MCF 10A (cell line): ENCODE measurements at regions not wholly inside any gene's neighbourhood (a gene's known extent, or its start where the extent isn't known, plus 50 kb on each side); places are given as distances from the start of the nearest gene placed in this dataset.

ENCODE experiments used
- BruUV-seq: library from RNA; stranded (reverse); fragments of 400-500 nt; replicated peaks from 2 replicates; lab custom pipeline; 2021; lab: Mats Ljungman, UMichigan
- CTCF ChIA-PET: fragments of 300-600 bp; sonication (Branson Sonifier 250); formaldehyde crosslinking; extraction: SDS; loops from one replicate; lab custom pipeline; 2021; ENCODE audit warnings: antibody characterized with exemption, inconsistent platforms; lab: Yijun Ruan, JAX
- POLR2A ChIA-PET: fragments of 300-600, 350-650 bp; sonication (Branson Sonifier 250); formaldehyde crosslinking; extraction: SDS; loops from one replicate; lab custom pipeline; 2020; ENCODE audit warnings: antibody characterized with exemption, inconsistent platforms; lab: Yijun Ruan, JAX
- DNase-seq: peaks from one replicate; pipeline ENCODE4 v3.0.0-alpha.2; 2018; ENCODE audit not compliant: unreplicated experiment
- H3K27ac Mint-ChIP-seq: one replicate; pipeline ENCODE4 v1.8.0; 2022; ENCODE audit warnings: mild to moderate bottlenecking, low read depth, mixed read lengths; ENCODE audit not compliant: unreplicated experiment
- H3K27me3 Mint-ChIP-seq: one replicate; pipeline ENCODE4 v1.8.0; 2022; ENCODE audit warnings: mixed read lengths; ENCODE audit not compliant: insufficient read depth, unreplicated experiment
- H3K36me3 Mint-ChIP-seq: one replicate; pipeline ENCODE4 v1.8.0; 2022; ENCODE audit warnings: mild to moderate bottlenecking, moderate library complexity, mixed read lengths; ENCODE audit not compliant: insufficient read depth, unreplicated experiment
- H3K4me1 Mint-ChIP-seq: one replicate; pipeline ENCODE4 v1.8.0; 2022; ENCODE audit warnings: mixed read lengths; ENCODE audit not compliant: insufficient read depth, unreplicated experiment
- H3K4me3 Mint-ChIP-seq: one replicate; pipeline ENCODE4 v1.8.0; 2022; ENCODE audit warnings: mild to moderate bottlenecking, moderate library complexity, mixed read lengths; ENCODE audit not compliant: unreplicated experiment
- H3K9me3 Mint-ChIP-seq: one replicate; pipeline ENCODE4 v1.8.0; 2022; ENCODE audit warnings: mixed read lengths; ENCODE audit not compliant: unreplicated experiment
- CTCF ChIP-seq: fragments of 200-600 bp; IDR thresholded peaks from one replicate; pipeline ENCODE4 v1.8.0; 2022; ENCODE audit warnings: antibody characterized with exemption, mild to moderate bottlenecking; ENCODE audit not compliant: unreplicated experiment
- intact Hi-C: fragments of 100-400 bp; cut with micrococcal nuclease; formaldehyde crosslinking; loops from 2 replicates; pipeline ENCODE4 v1.14.1; 2022

- TF ChIP-seq CTCF, result no peak
- intact Hi-C loops, result no loop called here
- CTCF ChIA-PET, result interaction anchor here (0.6 kb wide), 2 partner anchors 117 to 1065 kb away, joined by 4 to 5 read pairs; no protein-coding TSS in a partner anchor
- DNase-seq, result no peak
- H3K4me3 Mint-ChIP-seq, result no peak overlapping the region
- POLR2A ChIA-PET, result interaction anchor here (1.0 kb wide), 1 partner anchor 94 kb away, joined by 3 read pairs; no protein-coding TSS in a partner anchor
- BruUV-seq, result no TSS peak
- H3K9me3 Mint-ChIP-seq, result no peaks in the 10 kb centered on the region
- no peaks in the 10 kb centered on the region for H3K36me3 Mint-ChIP-seq
- H3K4me1 Mint-ChIP-seq, result peaks cover 15% of the 10 kb centered on the region
- no peaks in the 10 kb centered on the region for H3K27me3 Mint-ChIP-seq
- H3K27ac Mint-ChIP-seq, result no peak overlapping the region
Measured at GRCh38 chr7:106374437-106374836, 89.7 kb upstream of the NAMPT start.

GRCh38 chr7:106372595-106373318, 88.0 kb upstream of the NAMPT start:
- POLR2A ChIA-PET, result interaction anchor here (0.6 to 1.4 kb wide), 2 partner anchors 9 to 12 kb away, joined by 4 to 5 read pairs; no protein-coding TSS in a partner anchor
- Mint-ChIP-seq H3K27ac (no peak overlapping the region), H3K4me3 (no peak overlapping the region), H3K9me3 (no peaks in the 10 kb centered on the region), H3K36me3 (no peaks in the 10 kb centered on the region), H3K27me3 (no peaks in the 10 kb centered on the region), H3K4me1 (peaks cover 12% of the 10 kb centered on the region)
- no peak for DNase-seq
- intact Hi-C loops, result no loop called here
- no peak for TF ChIP-seq CTCF
- CTCF ChIA-PET, result interaction anchor here (0.6 kb wide), 1 partner anchor 221 kb away, joined by 3 read pairs; no protein-coding TSS in a partner anchor
- no TSS peak for BruUV-seq

GRCh38 chr7:106372126-106372525, 87.3 kb upstream of the NAMPT start:
- Mint-ChIP-seq H3K36me3 (no peaks in the 10 kb centered on the region), H3K27me3 (no peaks in the 10 kb centered on the region), H3K4me3 (no peak overlapping the region), H3K27ac (no peak overlapping the region), H3K9me3 (no peaks in the 10 kb centered on the region), H3K4me1 (peaks cover 7% of the 10 kb centered on the region)
- DNase-seq, result no peak
- intact Hi-C loops, result no loop called here
- TF ChIP-seq CTCF, result no peak
- BruUV-seq, result no TSS peak
- ChIA-PET POLR2A (interaction anchor here (0.6 kb wide), 1 partner anchor 9 kb away, joined by 5 read pairs; no protein-coding TSS in a partner anchor), CTCF (no interaction called here)

GRCh38 chr7:106371629-106372028, 86.8 kb upstream of the NAMPT start:
- DNase-seq, result no peak
- no peak overlapping the region for H3K4me3 Mint-ChIP-seq
- no TSS peak for BruUV-seq
- POLR2A ChIA-PET, result no interaction called here
- H3K4me1 Mint-ChIP-seq, result peaks cover 7% of the 10 kb centered on the region
- TF ChIP-seq CTCF, result no peak
- H3K27me3 Mint-ChIP-seq, result no peaks in the 10 kb centered on the region
- H3K9me3 Mint-ChIP-seq, result no peaks in the 10 kb centered on the region
- CTCF ChIA-PET, result no interaction called here
- intact Hi-C loops, result no loop called here
- H3K36me3 Mint-ChIP-seq, result no peaks in the 10 kb centered on the region
- no peak overlapping the region for H3K27ac Mint-ChIP-seq
